ENCODE measurements at regions not wholly inside any gene's neighbourhood (a gene's known extent, or its start where the extent isn't known, plus 50 kb on each side); places are given as distances from the start of the nearest gene placed in this dataset.

- 80% methylated on average over 1 of the region's 2 CpGs for WGBS (ENCODE audit: insufficient coverage)
- Mint-ChIP-seq H3K4me3 (no peak overlapping the region), H3K9me3 (peaks cover 0 to 13% (median 4%) of the 10 kb centered on the region in 3 donors), H3K27ac (no peak overlapping the region), H3K36me3 (no peaks in the 10 kb centered on the region), H3K4me1 (no peaks in the 10 kb centered on the region), H3K27me3 (peaks cover 0 to 4% of the 10 kb centered on the region in 2 donors)
- Histone ChIP-seq H3K4me1 (ENCODE audit: control insufficient read depth in 1 of 2, extremely low read depth in 1 of 2, insufficient read depth in 2 of 2, low read length in 2 of 2) (no peaks in the 10 kb centered on the region), H3K27me3 (replicated peaks in 1 of 2; ENCODE audit: control insufficient read depth in 2 of 2, extremely low read depth in 1 of 2, insufficient read depth in 2 of 2, low read length in 1 of 2) (no peaks in the 10 kb centered on the region), H3K36me3 (ENCODE audit: control insufficient read depth in 2 of 2, extremely low read depth in 1 of 2, insufficient read depth in 1 of 2, low read length in 1 of 2) (no peaks in the 10 kb centered on the region), H3K4me3 (ENCODE audit: control insufficient read depth in 1 of 2, extremely low read depth in 1 of 2, low read length in 1 of 2) (no peak overlapping the region), H3K9me3 (no peaks in the 10 kb centered on the region), H3K27ac (ENCODE audit: low read length) (no peak overlapping the region)
- ATAC-seq (replicated peaks in 1 of 4): no peak
- ChIA-PET POLR2A (no interaction called here), CTCF (no interaction called here)
- no peak for DNase-seq
Measured at GRCh38 chr16:13324851-13325250, 423.5 kb downstream of the SHISA9 start.

DNA sequence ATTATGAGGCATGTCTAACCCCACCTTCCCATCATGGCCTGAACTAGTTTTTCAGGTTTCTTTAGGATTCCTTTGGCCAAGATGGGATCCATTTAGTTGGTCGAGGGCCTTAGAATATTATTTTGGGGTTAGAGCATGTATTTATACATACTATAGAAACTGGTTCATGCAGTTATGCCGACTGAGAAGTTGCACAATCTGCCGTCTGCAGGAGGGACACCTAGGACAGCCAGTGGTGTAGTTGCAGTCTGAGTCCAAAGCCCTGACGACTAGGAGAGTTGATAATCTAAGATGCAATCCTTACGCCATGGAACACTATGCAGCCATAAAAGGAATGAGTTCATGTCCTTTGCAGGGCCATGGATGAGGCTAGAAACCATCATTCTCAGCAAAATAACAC, 424.0 kb downstream of the SHISA9 start:
- ATAC-seq (replicated peaks in 1 of 4) (no peak), DNase-seq (no peak)
- ChIA-PET CTCF (no interaction called here), POLR2A (no interaction called here)
- Mint-ChIP-seq H3K9me3 (peaks cover 0 to 13% (median 4%) of the 10 kb centered on the region in 3 donors), H3K27ac (no peak overlapping the region), H3K4me1 (no peaks in the 10 kb centered on the region), H3K36me3 (no peaks in the 10 kb centered on the region), H3K4me3 (no peak overlapping the region), H3K27me3 (peaks cover 0 to 4% of the 10 kb centered on the region in 2 donors)
- H3K4me3 ChIP-seq (ENCODE audit: control insufficient read depth in 1 of 2, extremely low read depth in 1 of 2, low read length in 1 of 2): no peak overlapping the region
- WGBS (ENCODE audit: insufficient coverage): 100% methylated on average over 1 of the region's 5 CpGs
- H3K9me3 ChIP-seq: no peaks in the 10 kb centered on the region
- no peaks in the 10 kb centered on the region for H3K4me1 ChIP-seq (ENCODE audit: control insufficient read depth in 1 of 2, extremely low read depth in 1 of 2, insufficient read depth in 2 of 2, low read length in 2 of 2)
- no peaks in the 10 kb centered on the region for H3K36me3 ChIP-seq (ENCODE audit: control insufficient read depth in 2 of 2, extremely low read depth in 1 of 2, insufficient read depth in 1 of 2, low read length in 1 of 2)
- no peaks in the 10 kb centered on the region for H3K27me3 ChIP-seq (replicated peaks in 1 of 2; ENCODE audit: control insufficient read depth in 2 of 2, extremely low read depth in 1 of 2, insufficient read depth in 2 of 2, low read length in 1 of 2)
- H3K27ac ChIP-seq (ENCODE audit: low read length): no peak overlapping the region

DNA sequence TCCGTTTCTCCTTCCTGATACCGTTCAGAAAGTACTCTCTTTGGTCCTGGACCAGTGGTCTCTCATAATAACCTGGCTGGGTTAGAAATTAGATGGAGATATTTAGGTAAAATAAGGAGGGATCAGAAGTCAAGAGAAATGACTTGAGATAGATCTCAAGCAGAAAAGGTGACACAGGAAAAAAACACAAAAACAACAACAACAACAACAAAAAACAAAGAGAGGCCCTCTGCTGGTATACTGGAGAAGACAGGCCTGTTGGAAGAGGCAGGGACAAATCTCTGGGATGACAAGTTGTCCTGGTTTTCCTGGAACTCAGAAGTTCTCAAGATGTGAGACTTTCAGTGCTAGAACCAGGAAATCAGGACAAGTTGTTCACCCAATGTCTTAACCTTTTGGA, 430.5 kb downstream of the SHISA9 start:
- DNase-seq: no peak
- no peaks in the 10 kb centered on the region for H3K27me3 ChIP-seq (replicated peaks in 1 of 2; ENCODE audit: control insufficient read depth in 2 of 2, extremely low read depth in 1 of 2, insufficient read depth in 2 of 2, low read length in 1 of 2)
- no peaks in the 10 kb centered on the region for H3K36me3 ChIP-seq (ENCODE audit: control insufficient read depth in 2 of 2, extremely low read depth in 1 of 2, insufficient read depth in 1 of 2, low read length in 1 of 2)
- no peak overlapping the region for H3K27ac Mint-ChIP-seq
- H3K4me1 Mint-ChIP-seq: no peaks in the 10 kb centered on the region
- no peaks in the 10 kb centered on the region for H3K4me1 ChIP-seq (ENCODE audit: control insufficient read depth in 1 of 2, extremely low read depth in 1 of 2, insufficient read depth in 2 of 2, low read length in 2 of 2)
- ChIA-PET CTCF (no interaction called here), POLR2A (no interaction called here)
- no peaks in the 10 kb centered on the region for H3K9me3 ChIP-seq
- H3K27me3 Mint-ChIP-seq: peaks cover 0 to 1% of the 10 kb centered on the region in 2 donors
- H3K9me3 Mint-ChIP-seq: peaks cover 0 to 5% (median 4%) of the 10 kb centered on the region in 3 donors
- H3K36me3 Mint-ChIP-seq: no peaks in the 10 kb centered on the region
- no peak overlapping the region for H3K27ac ChIP-seq (ENCODE audit: low read length)
- WGBS (ENCODE audit: insufficient coverage): no CpG with 5 or more reads among the region's 2 CpGs
- no peak overlapping the region for H3K4me3 ChIP-seq (ENCODE audit: control insufficient read depth in 1 of 2, extremely low read depth in 1 of 2, low read length in 1 of 2)
- no peak overlapping the region for H3K4me3 Mint-ChIP-seq
- no peak for ATAC-seq (replicated peaks in 1 of 4)

GRCh38 chr16:13332713-13333255, 431.4 kb downstream of the SHISA9 start:
- H3K4me1 ChIP-seq (ENCODE audit: control insufficient read depth in 1 of 2, extremely low read depth in 1 of 2, insufficient read depth in 2 of 2, low read length in 2 of 2): no peaks in the 10 kb centered on the region
- peaks cover 0 to 1% of the 10 kb centered on the region in 2 donors for H3K27me3 Mint-ChIP-seq
- H3K4me1 Mint-ChIP-seq: no peaks in the 10 kb centered on the region
- no peaks in the 10 kb centered on the region for H3K36me3 Mint-ChIP-seq
- no peaks in the 10 kb centered on the region for H3K36me3 ChIP-seq (ENCODE audit: control insufficient read depth in 2 of 2, extremely low read depth in 1 of 2, insufficient read depth in 1 of 2, low read length in 1 of 2)
- no peak overlapping the region for H3K27ac ChIP-seq (ENCODE audit: low read length)
- H3K9me3 Mint-ChIP-seq: peaks cover 0 to 5% (median 4%) of the 10 kb centered on the region in 3 donors
- 88% methylated on average over 3 of the region's 7 CpGs for WGBS (ENCODE audit: insufficient coverage)
- no peaks in the 10 kb centered on the region for H3K27me3 ChIP-seq (replicated peaks in 1 of 2; ENCODE audit: control insufficient read depth in 2 of 2, extremely low read depth in 1 of 2, insufficient read depth in 2 of 2, low read length in 1 of 2)
- H3K4me3 Mint-ChIP-seq: no peak overlapping the region
- CTCF ChIA-PET: no interaction called here
- no peak overlapping the region for H3K4me3 ChIP-seq (ENCODE audit: control insufficient read depth in 1 of 2, extremely low read depth in 1 of 2, low read length in 1 of 2)
- no peak for ATAC-seq (replicated peaks in 1 of 4)
- H3K9me3 ChIP-seq: no peaks in the 10 kb centered on the region
- POLR2A ChIA-PET: no interaction called here
- no peak overlapping the region for H3K27ac Mint-ChIP-seq
- DNase-seq: no peak

DNA sequence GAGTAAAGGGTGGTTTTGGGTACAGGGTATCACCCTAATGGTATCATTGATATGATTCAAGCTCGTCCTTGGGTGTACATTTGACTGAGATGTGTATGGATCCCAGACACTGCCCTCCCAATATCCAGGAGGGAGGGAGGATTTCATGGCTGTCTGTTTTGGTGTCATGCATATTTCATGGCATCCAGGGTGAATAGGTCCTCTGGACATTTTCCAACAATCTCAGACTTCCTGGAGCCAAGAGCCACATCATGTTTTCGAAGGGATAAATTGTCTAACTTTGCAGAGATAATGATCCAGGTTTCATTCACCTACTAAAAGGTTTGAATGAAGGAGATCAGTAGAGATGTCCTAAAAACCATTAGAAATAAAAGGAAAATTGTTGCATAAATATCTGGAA, 431.9 kb downstream of the SHISA9 start:
- peaks cover 0 to 1% of the 10 kb centered on the region in 2 donors for H3K27me3 Mint-ChIP-seq
- ATAC-seq (replicated peaks in 1 of 4) (no peak), DNase-seq (no peak)
- 67% methylated on average over 1 of the region's 2 CpGs for WGBS (ENCODE audit: insufficient coverage)
- Histone ChIP-seq H3K9me3 (no peaks in the 10 kb centered on the region), H3K4me1 (ENCODE audit: control insufficient read depth in 1 of 2, extremely low read depth in 1 of 2, insufficient read depth in 2 of 2, low read length in 2 of 2) (no peaks in the 10 kb centered on the region), H3K27me3 (replicated peaks in 1 of 2; ENCODE audit: control insufficient read depth in 2 of 2, extremely low read depth in 1 of 2, insufficient read depth in 2 of 2, low read length in 1 of 2) (no peaks in the 10 kb centered on the region), H3K36me3 (ENCODE audit: control insufficient read depth in 2 of 2, extremely low read depth in 1 of 2, insufficient read depth in 1 of 2, low read length in 1 of 2) (no peaks in the 10 kb centered on the region), H3K4me3 (ENCODE audit: control insufficient read depth in 1 of 2, extremely low read depth in 1 of 2, low read length in 1 of 2) (no peak overlapping the region), H3K27ac (ENCODE audit: low read length) (no peak overlapping the region)
- H3K9me3 Mint-ChIP-seq: peaks cover 0 to 5% (median 0%) of the 10 kb centered on the region in 3 donors
- H3K27ac Mint-ChIP-seq: no peak overlapping the region
- ChIA-PET CTCF (no interaction called here), POLR2A (no interaction called here)
- H3K4me1 Mint-ChIP-seq: no peaks in the 10 kb centered on the region
- H3K36me3 Mint-ChIP-seq: no peaks in the 10 kb centered on the region
- no peak overlapping the region for H3K4me3 Mint-ChIP-seq

DNA sequence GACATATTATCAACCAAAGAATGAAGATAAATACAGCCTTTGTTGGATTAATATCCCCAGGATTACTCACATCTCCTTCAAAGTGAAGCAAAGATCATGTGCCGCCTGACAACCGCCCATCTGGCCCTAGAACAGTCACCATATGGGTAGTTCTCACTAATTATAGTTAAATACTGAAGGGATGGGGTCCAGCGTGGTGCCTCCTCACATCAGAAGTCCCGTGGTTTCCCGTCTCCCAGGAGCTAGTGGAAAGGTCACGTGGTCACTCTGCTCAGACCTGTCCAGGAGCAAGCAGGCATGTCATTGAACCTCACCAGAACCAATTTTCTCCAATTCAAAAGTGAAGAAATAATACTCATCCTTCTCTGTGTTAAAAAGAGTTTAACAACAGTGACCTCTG, 434.5 kb downstream of the SHISA9 start:
- Histone ChIP-seq H3K4me3 (ENCODE audit: control insufficient read depth in 1 of 2, extremely low read depth in 1 of 2, low read length in 1 of 2) (no peak overlapping the region), H3K4me1 (ENCODE audit: control insufficient read depth in 1 of 2, extremely low read depth in 1 of 2, insufficient read depth in 2 of 2, low read length in 2 of 2) (no peaks in the 10 kb centered on the region), H3K27ac (ENCODE audit: low read length) (no peak overlapping the region), H3K9me3 (no peaks in the 10 kb centered on the region), H3K36me3 (ENCODE audit: control insufficient read depth in 2 of 2, extremely low read depth in 1 of 2, insufficient read depth in 1 of 2, low read length in 1 of 2) (no peaks in the 10 kb centered on the region), H3K27me3 (replicated peaks in 1 of 2; ENCODE audit: control insufficient read depth in 2 of 2, extremely low read depth in 1 of 2, insufficient read depth in 2 of 2, low read length in 1 of 2) (no peaks in the 10 kb centered on the region)
- Mint-ChIP-seq H3K27me3 (peaks cover 0 to 1% of the 10 kb centered on the region in 2 donors), H3K36me3 (no peaks in the 10 kb centered on the region), H3K9me3 (no peaks in the 10 kb centered on the region), H3K27ac (no peak overlapping the region), H3K4me3 (no peak overlapping the region), H3K4me1 (no peaks in the 10 kb centered on the region)
- DNase-seq (no peak), ATAC-seq (replicated peaks in 1 of 4) (no peak)
- ChIA-PET POLR2A (no interaction called here), CTCF (no interaction called here)
- no CpG with 5 or more reads among the region's 6 CpGs for WGBS (ENCODE audit: insufficient coverage)

DNA sequence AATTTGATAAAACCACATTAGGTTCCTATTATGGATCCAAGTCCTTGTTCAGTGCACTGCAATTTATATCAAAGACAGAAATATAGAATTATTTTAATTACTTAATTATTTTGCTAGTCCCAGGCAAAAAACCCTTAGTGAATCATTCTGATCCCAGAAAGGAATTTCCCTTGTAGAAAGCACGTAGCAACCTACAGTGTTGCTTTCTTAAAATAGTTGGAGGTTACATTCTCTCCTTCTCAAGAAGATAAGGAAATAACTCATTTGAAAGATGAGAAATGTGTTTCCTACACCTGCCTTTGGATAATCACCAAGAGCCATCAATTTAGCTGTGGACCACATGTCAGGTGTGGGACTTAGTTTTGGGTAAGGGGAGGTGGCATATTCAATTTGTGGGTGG, 434.9 kb downstream of the SHISA9 start:
- Mint-ChIP-seq H3K4me1 (no peaks in the 10 kb centered on the region), H3K27ac (no peak overlapping the region), H3K36me3 (no peaks in the 10 kb centered on the region), H3K27me3 (peaks cover 0 to 1% of the 10 kb centered on the region in 2 donors), H3K4me3 (no peak overlapping the region), H3K9me3 (no peaks in the 10 kb centered on the region)
- Histone ChIP-seq H3K9me3 (no peaks in the 10 kb centered on the region), H3K36me3 (ENCODE audit: control insufficient read depth in 2 of 2, extremely low read depth in 1 of 2, insufficient read depth in 1 of 2, low read length in 1 of 2) (no peaks in the 10 kb centered on the region), H3K27me3 (replicated peaks in 1 of 2; ENCODE audit: control insufficient read depth in 2 of 2, extremely low read depth in 1 of 2, insufficient read depth in 2 of 2, low read length in 1 of 2) (no peaks in the 10 kb centered on the region), H3K27ac (ENCODE audit: low read length) (no peak overlapping the region), H3K4me1 (ENCODE audit: control insufficient read depth in 1 of 2, extremely low read depth in 1 of 2, insufficient read depth in 2 of 2, low read length in 2 of 2) (no peaks in the 10 kb centered on the region), H3K4me3 (ENCODE audit: control insufficient read depth in 1 of 2, extremely low read depth in 1 of 2, low read length in 1 of 2) (no peak overlapping the region)
- CTCF ChIA-PET: no interaction called here
- POLR2A ChIA-PET: no interaction called here
- no CpG with 5 or more reads among the region's 1 CpG for WGBS (ENCODE audit: insufficient coverage)
- no peak for ATAC-seq (replicated peaks in 1 of 4)
- DNase-seq: no peak
